HepG2 (cell line): ENCODE measurements at regions not wholly inside any gene's neighbourhood (a gene's known extent, or its start where the extent isn't known, plus 50 kb on each side); places are given as distances from the start of the nearest gene placed in this dataset.

Experiments
- ATF2 ChIP-seq: sonication (generic); formaldehyde crosslinking; IDR thresholded peaks from 2 replicates; pipeline ENCODE4 v1.4.0; 2020; ENCODE audit warnings: missing genetic modification reagents
- DPF2 ChIP-seq: sonication (generic); formaldehyde crosslinking; IDR thresholded peaks from 2 replicates; pipeline ENCODE4 v1.4.0; 2020; ENCODE audit warnings: mild to moderate bottlenecking, low read depth, missing genetic modification reagents, borderline replicate concordance
- EZH2 ChIP-seq: conservative IDR thresholded peaks from 2 replicates; pipeline ENCODE4 v1.6.1; 2012; ENCODE audit warnings: mild to moderate bottlenecking, low read depth, low read length, moderate library complexity
- NKX3-1 ChIP-seq: sonication (generic); formaldehyde crosslinking; IDR thresholded peaks from 2 replicates; pipeline ENCODE4 v1.5.0; 2020; ENCODE audit warnings: missing genetic modification reagents
- POLR2A ChIP-seq, 2 experiments: IDR thresholded peaks; 2 replicates each; pipeline ENCODE4 v1.6.1; 2011; ENCODE audit warnings: low read depth in 2 of 2, low read length in 2 of 2, mild to moderate bottlenecking in 1 of 2, moderate library complexity in 1 of 2; ENCODE audit not compliant: insufficient read depth in 1 of 2
- REST ChIP-seq, 2 experiments: IDR thresholded peaks; 2 replicates each; pipeline ENCODE4 v1.6.1; 2011 to 2012; ENCODE audit warnings: low read length in 2 of 2, borderline replicate concordance in 1 of 2, low read depth in 1 of 2, mild to moderate bottlenecking in 1 of 2, moderate library complexity in 1 of 2
- SALL2 ChIP-seq: sonication (generic); formaldehyde crosslinking; IDR thresholded peaks from 2 replicates; pipeline ENCODE4 v1.8.1; 2023; ENCODE audit warnings: mild to moderate bottlenecking, missing genetic modification reagents, inconsistent platforms
- ZBTB8A ChIP-seq: sonication (generic); formaldehyde crosslinking; IDR thresholded peaks from 2 replicates; pipeline ENCODE4 v1.4.0; 2020; ENCODE audit warnings: mild to moderate bottlenecking, low read depth, missing genetic modification reagents, borderline replicate concordance
- ZNF776 ChIP-seq: sonication (generic); formaldehyde crosslinking; IDR thresholded peaks from 2 replicates; pipeline ENCODE4 v1.4.0; 2020; ENCODE audit warnings: mild to moderate bottlenecking, missing genetic modification reagents
- ZNF800 ChIP-seq: sonication (generic); formaldehyde crosslinking; IDR thresholded peaks from 2 replicates; pipeline ENCODE4 v1.4.0; 2020; ENCODE audit warnings: missing genetic modification reagents

GRCh38 chr7:98051118-98051744 lies 55.4 kb upstream of the LMTK2 start:
- TF ChIP-seq ZNF776 (CRISPR knock-in tag) (no peak), NKX3-1 (CRISPR knock-in tag) (no peak), ZBTB8A (no peak), POLR2A (IDR thresholded peaks at IDR 0.05; ENCODE audit: insufficient read depth in 1 of 2, low read depth in 2 of 2, low read length in 2 of 2) (no peak), SALL2 (CRISPR knock-in tag) (no peak), EZH2 (no peak), ZNF800 (CRISPR knock-in tag) (no peak), ATF2 (no peak), REST (IDR thresholded peaks at IDR 0.05; ENCODE audit: borderline replicate concordance in 1 of 2, low read depth in 1 of 2, low read length in 2 of 2) (no peak), DPF2 (CRISPR knock-in tag) (no peak)
